GM23338 (cell line): ENCODE measurements at regions not wholly inside any gene's neighbourhood (a gene's known extent, or its start where the extent isn't known, plus 50 kb on each side); places are given as distances from the start of the nearest gene placed in this dataset.
"Not testable (repeated sequence)": the region's sequence is repeated elsewhere in the genome, so short reads cannot be mapped to it uniquely, and the experiment has no call there.

ENCODE experiments used
- ETS1 ChIP-seq: IDR thresholded peaks from 2 replicates; pipeline ENCODE4 v1.6.1; 2016; ENCODE audit warnings: antibody characterized with exemption
- EZH2 ChIP-seq: fragments of 200-600 bp; sonication (generic); IDR thresholded peaks from one replicate; pipeline ENCODE4 v1.8.0; 2017; ENCODE audit warnings: antibody characterized with exemption, mild to moderate bottlenecking, low read depth; ENCODE audit not compliant: unreplicated experiment
- EZH2phosphoT487 ChIP-seq: fragments of 200-600 bp; sonication (generic); IDR thresholded peaks from one replicate; pipeline ENCODE4 v1.8.1; 2018; ENCODE audit warnings: antibody characterized with exemption; ENCODE audit not compliant: unreplicated experiment
- JUNB ChIP-seq: IDR thresholded peaks from one replicate; pipeline ENCODE4 v1.6.1; 2016; ENCODE audit warnings: antibody characterized with exemption; ENCODE audit not compliant: unreplicated experiment
- POLR2AphosphoS5 ChIP-seq: IDR thresholded peaks from 2 replicates; pipeline ENCODE4 v1.6.1; 2016; ENCODE audit warnings: antibody characterized with exemption, low read depth
- TF ChIP-seq, protein P1 (sequence below), 2 experiments: fragments of 200-600 bp in 1 of 2; sonication (generic) in 1 of 2; conservative IDR thresholded peaks; 2 replicates each; pipeline versions ENCODE4 v1.5.1 to v1.6.1; 2016 to 2017; ENCODE audit warnings: antibody characterized with exemption in 2 of 2, low read depth in 2 of 2, mild to moderate bottlenecking in 2 of 2, moderate library complexity in 1 of 2
- TF ChIP-seq, protein P2 (sequence below): IDR thresholded peaks from one replicate; pipeline ENCODE4 v1.6.1; 2018; ENCODE audit warnings: antibody characterized with exemption; ENCODE audit not compliant: unreplicated experiment

GRCh38 chr6:58055465-58056176 lies 738.2 kb downstream of the PRIM2 start:
- TF ChIP-seq, protein P1, sequence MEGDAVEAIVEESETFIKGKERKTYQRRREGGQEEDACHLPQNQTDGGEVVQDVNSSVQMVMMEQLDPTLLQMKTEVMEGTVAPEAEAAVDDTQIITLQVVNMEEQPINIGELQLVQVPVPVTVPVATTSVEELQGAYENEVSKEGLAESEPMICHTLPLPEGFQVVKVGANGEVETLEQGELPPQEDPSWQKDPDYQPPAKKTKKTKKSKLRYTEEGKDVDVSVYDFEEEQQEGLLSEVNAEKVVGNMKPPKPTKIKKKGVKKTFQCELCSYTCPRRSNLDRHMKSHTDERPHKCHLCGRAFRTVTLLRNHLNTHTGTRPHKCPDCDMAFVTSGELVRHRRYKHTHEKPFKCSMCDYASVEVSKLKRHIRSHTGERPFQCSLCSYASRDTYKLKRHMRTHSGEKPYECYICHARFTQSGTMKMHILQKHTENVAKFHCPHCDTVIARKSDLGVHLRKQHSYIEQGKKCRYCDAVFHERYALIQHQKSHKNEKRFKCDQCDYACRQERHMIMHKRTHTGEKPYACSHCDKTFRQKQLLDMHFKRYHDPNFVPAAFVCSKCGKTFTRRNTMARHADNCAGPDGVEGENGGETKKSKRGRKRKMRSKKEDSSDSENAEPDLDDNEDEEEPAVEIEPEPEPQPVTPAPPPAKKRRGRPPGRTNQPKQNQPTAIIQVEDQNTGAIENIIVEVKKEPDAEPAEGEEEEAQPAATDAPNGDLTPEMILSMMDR (conservative IDR thresholded peaks at IDR 0.05; ENCODE audit: low read depth in 2 of 2), result not testable (repeated sequence)
- TF ChIP-seq JUNB, EZH2phosphoT487, ETS1, EZH2, POLR2AphosphoS5: not testable (repeated sequence)
- TF ChIP-seq, protein P2, sequence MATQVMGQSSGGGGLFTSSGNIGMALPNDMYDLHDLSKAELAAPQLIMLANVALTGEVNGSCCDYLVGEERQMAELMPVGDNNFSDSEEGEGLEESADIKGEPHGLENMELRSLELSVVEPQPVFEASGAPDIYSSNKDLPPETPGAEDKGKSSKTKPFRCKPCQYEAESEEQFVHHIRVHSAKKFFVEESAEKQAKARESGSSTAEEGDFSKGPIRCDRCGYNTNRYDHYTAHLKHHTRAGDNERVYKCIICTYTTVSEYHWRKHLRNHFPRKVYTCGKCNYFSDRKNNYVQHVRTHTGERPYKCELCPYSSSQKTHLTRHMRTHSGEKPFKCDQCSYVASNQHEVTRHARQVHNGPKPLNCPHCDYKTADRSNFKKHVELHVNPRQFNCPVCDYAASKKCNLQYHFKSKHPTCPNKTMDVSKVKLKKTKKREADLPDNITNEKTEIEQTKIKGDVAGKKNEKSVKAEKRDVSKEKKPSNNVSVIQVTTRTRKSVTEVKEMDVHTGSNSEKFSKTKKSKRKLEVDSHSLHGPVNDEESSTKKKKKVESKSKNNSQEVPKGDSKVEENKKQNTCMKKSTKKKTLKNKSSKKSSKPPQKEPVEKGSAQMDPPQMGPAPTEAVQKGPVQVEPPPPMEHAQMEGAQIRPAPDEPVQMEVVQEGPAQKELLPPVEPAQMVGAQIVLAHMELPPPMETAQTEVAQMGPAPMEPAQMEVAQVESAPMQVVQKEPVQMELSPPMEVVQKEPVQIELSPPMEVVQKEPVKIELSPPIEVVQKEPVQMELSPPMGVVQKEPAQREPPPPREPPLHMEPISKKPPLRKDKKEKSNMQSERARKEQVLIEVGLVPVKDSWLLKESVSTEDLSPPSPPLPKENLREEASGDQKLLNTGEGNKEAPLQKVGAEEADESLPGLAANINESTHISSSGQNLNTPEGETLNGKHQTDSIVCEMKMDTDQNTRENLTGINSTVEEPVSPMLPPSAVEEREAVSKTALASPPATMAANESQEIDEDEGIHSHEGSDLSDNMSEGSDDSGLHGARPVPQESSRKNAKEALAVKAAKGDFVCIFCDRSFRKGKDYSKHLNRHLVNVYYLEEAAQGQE, result not testable (repeated sequence)
